GM18507 (cell line): ENCODE measurements at regions not wholly inside any gene's neighbourhood (a gene's known extent, or its start where the extent isn't known, plus 50 kb on each side); places are given as distances from the start of the nearest gene placed in this dataset.

ENCODE experiments used
- DNase-seq: peaks from one replicate; pipeline ENCODE4 v3.0.0; 2011; ENCODE audit warnings: low read depth; ENCODE audit not compliant: insufficient read length; ENCODE audit errors: extremely low spot score
- FAIRE-seq: peaks from 2 replicates; lab custom pipeline; 2011; peaks lifted over from hg19 to GRCh38; lab: Jason Lieb, UNC

- FAIRE-seq: no peak
Observed at GRCh38 chr15:95857758-95858157, 472.7 kb upstream of the NR2F2 start.

GRCh38 chr15:95860406-95860805 lies 470.1 kb upstream of the NR2F2 start:
- no peak for DNase-seq
- FAIRE-seq: no peak

More at GRCh38 chr15:95857758-95858157, 472.7 kb upstream of the NR2F2 start:
- no peak for DNase-seq

GRCh38 chr15:95864467-95864886 lies 466.0 kb upstream of the NR2F2 start:
- no peak for FAIRE-seq
- DNase-seq: no peak

DNA sequence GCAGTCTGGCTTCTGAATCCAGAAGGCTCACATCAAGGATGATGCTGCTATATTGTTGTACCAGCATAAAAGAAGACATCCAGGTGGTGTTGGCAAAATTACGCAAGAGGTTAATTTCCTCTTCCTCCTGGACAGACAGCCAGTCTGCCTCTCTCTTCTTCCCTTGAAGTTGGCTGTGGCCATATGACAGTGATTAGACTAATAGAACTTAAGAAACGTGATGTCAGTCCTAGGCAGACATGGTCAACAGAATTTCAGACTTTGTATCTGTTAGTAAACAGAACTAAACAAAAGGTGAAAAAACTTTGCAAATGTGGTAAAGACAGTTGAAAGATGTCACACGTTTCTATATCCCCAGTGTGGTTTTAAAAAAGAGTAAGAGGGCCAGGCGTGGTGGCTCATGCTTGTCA lies 465.2 kb upstream of the NR2F2 start:
- DNase-seq (no peak), FAIRE-seq (no peak)

DNA sequence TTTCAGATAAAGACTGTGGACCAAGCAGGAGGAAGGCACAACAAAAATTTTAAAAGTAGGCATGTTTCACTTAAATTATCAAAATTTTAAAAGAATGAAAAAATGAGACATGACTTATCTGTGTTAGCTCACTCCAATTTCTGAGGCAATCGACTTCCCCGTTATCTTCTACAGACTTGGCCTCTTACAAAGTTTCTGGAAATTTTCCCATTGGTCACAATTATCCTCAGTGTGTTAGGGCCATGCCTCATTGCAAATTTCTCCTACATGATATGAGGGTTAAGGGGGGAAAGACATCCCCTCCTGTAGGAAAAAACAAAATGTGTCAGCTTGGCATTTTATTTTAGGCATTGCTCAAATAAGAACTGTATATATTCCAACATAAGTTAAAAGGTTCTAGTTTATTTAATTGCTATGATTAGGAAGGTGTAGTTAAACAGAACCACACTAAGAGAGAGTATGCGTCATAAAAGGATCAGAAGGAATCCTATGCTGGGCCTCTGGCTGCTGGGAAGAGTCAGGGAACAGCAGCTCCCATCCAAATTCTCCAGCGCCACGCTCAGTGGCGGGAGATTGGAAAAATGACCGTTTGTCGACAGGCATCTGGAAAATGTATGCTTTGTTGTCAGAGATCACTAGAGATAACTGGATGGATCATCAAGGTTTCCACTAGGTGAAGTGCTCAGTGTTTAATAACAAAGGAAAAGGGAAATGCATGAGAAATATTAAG lies 463.6 kb upstream of the NR2F2 start:
- FAIRE-seq: no peak

DNA sequence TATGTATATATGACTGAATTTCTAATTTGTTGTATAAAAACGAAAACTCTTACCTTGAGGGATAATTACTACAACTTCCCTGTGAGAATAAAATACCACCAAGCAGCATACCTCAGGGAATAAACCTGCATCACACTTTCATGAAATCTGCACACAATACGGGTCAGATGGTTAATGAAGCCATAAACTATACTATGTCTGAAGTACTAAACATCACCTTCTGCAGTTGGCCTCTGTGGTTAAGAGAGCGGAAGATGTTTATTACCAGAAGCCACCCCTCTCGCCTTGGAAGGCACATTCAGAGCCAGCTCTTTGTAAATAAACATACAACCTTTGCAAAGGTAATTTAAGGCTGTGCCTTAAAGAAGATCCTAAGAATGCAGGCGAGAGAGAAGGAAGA lies 462.1 kb upstream of the NR2F2 start:
- DNase-seq: no peak
- FAIRE-seq: no peak

More for the DNA sequence above, 463.6 kb upstream of the NR2F2 start:
- DNase-seq: no peak

- FAIRE-seq (no peak), DNase-seq (no peak)
Observed at GRCh38 chr15:95868970-95869369, 461.5 kb upstream of the NR2F2 start.

GRCh38 chr15:95869920-95870319 lies 460.6 kb upstream of the NR2F2 start:
- DNase-seq (no peak), FAIRE-seq (no peak)

- no peak for DNase-seq
Observed at GRCh38 chr15:95872366-95872771, 458.1 kb upstream of the NR2F2 start.

DNA sequence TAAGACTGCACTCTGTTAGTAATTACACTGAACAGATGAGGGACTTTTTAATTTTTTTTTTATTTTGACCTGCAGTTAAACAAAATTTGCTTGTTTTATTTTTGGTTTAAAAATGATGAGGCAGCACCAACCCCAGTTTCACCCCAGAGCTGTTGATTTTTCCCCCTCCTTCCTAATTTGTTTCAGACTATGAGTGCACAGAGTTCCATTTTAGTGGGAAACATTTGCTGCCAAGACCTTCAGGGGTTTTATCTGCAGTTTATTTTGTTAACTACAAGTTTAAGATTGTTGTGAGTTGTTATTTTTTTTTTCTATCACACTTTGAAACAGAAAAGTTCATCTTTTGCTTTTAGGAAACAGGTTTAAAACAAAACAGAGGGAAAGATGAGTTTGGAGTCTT lies 455.9 kb upstream of the NR2F2 start:
- no peak for DNase-seq
- no peak for FAIRE-seq

More at GRCh38 chr15:95872366-95872771, 458.1 kb upstream of the NR2F2 start:
- FAIRE-seq: no peak

DNA sequence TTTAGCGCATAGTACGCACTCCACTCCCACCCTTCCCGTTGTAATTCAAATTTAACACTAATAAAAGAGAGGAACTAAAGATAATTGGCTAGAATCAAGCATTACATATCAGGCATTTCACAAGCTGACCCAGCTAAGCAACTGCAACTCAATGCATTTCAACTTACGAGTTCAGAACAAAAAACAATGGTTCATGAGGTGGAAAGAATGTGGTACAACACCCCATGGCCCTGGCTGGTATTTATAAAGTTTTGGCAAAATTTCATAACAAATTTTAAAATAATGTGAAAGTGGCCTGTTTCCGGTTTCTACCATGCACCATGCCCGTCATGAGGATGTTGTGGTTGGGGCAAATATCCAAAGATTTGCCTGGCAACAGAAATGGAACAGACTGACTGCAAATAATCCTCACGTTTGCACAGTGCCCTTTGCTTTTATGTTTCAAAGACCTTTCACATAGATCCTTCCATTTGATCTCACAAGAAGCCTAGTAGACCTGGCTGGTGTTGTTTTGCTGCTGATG lies 455.3 kb upstream of the NR2F2 start:
- DNase-seq (no peak), FAIRE-seq (no peak)

DNA sequence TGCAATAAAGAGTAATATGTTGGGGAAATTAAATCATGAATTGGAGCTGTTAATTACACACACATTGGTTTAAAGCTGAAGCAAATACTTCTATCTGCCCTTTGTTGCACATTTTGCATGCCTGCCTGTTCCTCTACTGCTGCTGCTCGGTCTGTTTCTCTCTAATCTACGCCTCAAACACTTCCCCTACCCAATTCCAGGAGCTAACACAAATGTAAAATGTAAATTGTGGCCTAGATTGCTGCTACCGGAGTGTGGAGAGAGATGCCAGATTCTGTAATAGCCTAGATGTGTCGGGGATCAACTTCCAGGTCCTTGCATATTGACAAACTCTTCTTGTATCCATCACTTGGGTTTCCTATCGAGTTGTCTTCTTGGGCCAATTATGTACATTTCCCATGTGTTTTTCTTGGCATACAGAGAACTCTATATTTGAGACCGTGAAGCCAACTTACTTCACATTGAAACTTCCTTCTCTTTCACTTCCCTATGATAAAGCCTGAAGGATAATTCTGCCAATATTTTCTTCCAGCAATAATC lies 450.4 kb upstream of the NR2F2 start:
- no peak for DNase-seq
- no peak for FAIRE-seq

- FAIRE-seq: no peak
- no peak for DNase-seq
Observed at GRCh38 chr15:95880630-95881029, 449.9 kb upstream of the NR2F2 start.

DNA sequence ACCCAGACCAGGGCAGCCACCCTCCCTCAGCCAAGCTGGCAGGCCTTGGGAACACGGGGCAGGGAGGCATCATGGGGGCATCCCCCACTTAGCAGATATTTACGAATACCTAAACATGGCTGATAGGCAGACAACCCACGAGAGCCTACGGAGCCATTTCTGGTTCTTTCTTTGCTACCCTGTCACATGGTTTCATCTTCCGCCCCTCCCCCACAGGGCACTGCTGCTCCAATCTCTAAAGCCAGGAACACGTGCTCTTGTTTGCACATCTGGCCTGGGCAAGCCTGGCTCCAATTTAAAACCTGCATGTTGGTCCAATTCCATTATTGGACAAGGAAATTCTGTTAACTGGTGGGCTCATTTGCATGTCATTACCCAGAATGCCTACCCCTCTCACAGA lies 447.4 kb upstream of the NR2F2 start:
- FAIRE-seq (no peak), DNase-seq (no peak)

DNA sequence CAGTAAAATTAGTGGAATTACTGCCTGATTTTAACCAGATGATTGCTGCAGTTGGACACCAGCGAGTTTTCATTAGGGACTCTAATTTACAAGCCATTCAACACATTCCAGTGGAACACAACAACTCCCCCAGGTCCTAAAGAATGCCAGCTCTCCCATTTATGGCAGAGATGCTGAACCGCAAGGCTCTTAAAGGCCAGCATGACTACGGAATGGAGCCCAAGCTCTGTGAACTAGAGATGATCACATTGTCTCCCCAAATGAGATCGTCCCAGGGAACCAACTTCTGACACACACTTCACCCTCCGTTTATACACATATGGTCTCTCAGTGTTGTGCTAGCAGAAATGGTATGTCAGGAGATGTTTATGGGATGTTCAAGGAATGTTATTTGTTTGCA lies 446.2 kb upstream of the NR2F2 start:
- DNase-seq: no peak
- FAIRE-seq: no peak

GRCh38 chr15:95887666-95888390 lies 442.7 kb upstream of the NR2F2 start:
- DNase-seq (no peak), FAIRE-seq (no peak)

- DNase-seq (no peak), FAIRE-seq (no peak)
Observed at GRCh38 chr15:95888762-95889161, 441.7 kb upstream of the NR2F2 start.

DNA sequence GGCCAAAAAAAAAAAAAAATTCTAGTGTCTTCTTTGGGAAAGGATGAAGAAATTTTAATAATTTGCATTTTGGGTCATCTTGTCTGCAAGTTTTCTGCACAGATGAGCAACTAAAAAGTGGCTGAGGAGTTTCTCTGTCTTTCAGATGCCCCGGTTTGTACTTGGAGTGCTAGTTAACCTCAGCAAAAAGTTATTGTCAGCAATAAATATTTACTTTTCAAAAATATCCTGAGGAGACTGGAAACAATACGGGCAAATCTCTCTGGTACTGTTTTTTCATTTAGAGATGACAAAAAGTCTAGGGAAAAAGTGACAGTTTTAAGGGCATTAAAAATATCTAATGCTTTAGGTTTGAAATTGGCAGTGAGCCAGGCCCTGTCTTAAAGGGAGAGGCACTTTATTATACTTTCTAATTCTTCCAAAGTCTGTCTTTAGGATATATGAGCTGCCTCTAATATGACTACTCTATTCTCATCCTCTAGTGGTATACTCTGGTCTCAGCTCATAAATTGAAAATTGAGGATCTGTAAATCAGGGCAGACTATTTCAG lies 436.0 kb upstream of the NR2F2 start:
- FAIRE-seq (no peak), DNase-seq (no peak)

GRCh38 chr15:95895508-95895907 lies 435.0 kb upstream of the NR2F2 start:
- FAIRE-seq: no peak

GRCh38 chr15:95897651-95898050 lies 432.8 kb upstream of the NR2F2 start:
- DNase-seq (no peak), FAIRE-seq (no peak)

More at GRCh38 chr15:95895508-95895907, 435.0 kb upstream of the NR2F2 start:
- DNase-seq: no peak
